ENCODE measurements at regions not wholly inside any gene's neighbourhood (a gene's known extent, or its start where the extent isn't known, plus 50 kb on each side); places are given as distances from the start of the nearest gene placed in this dataset.
"Not testable (repeated sequence)": the region's sequence is repeated elsewhere in the genome, so short reads cannot be mapped to it uniquely, and the experiment has no call there.

GRCh38 chr3:168671091-168671490, 575.4 kb upstream of the GOLIM4 start:
- in situ Hi-C loops (cut with MboI; ENCODE audit: low sequenced_read_pairs) = no loop called here

- in situ Hi-C loops (cut with MboI; ENCODE audit: low sequenced_read_pairs) = not testable (repeated sequence)
These were observed 565.3 kb upstream of the GOLIM4 start for GRCh38 chr3:168660879-168661657.

GRCh38 chr3:168659015-168659414, 563.3 kb upstream of the GOLIM4 start:
- in situ Hi-C loops (cut with MboI; ENCODE audit: low sequenced_read_pairs) = no loop called here

GRCh38 chr3:168655611-168656010, 559.9 kb upstream of the GOLIM4 start:
- in situ Hi-C loops (cut with MboI; ENCODE audit: low sequenced_read_pairs) = no loop called here

GRCh38 chr3:168654700-168655099, 559.0 kb upstream of the GOLIM4 start:
- in situ Hi-C loops (cut with MboI; ENCODE audit: low sequenced_read_pairs) = no loop called here

- in situ Hi-C loops (cut with MboI; ENCODE audit: low sequenced_read_pairs) = no loop called here
These were observed 557.5 kb upstream of the GOLIM4 start for GRCh38 chr3:168653255-168653654.

GRCh38 chr3:168648321-168648720, 552.6 kb upstream of the GOLIM4 start:
- in situ Hi-C loops (cut with MboI; ENCODE audit: low sequenced_read_pairs) = no loop called here

- in situ Hi-C loops (cut with MboI; ENCODE audit: low sequenced_read_pairs) = no loop called here
These were observed 551.9 kb upstream of the GOLIM4 start for GRCh38 chr3:168647582-168647981.

- in situ Hi-C loops (cut with MboI; ENCODE audit: low sequenced_read_pairs) = no loop called here
These were observed 549.5 kb upstream of the GOLIM4 start for GRCh38 chr3:168645180-168645579.

- in situ Hi-C loops (cut with MboI; ENCODE audit: low sequenced_read_pairs) = no loop called here
These were observed 532.8 kb upstream of the GOLIM4 start for GRCh38 chr3:168628549-168628948.

- in situ Hi-C loops (cut with MboI; ENCODE audit: low sequenced_read_pairs) = no loop called here
These were observed 529.8 kb upstream of the GOLIM4 start for GRCh38 chr3:168625477-168625876.

- in situ Hi-C loops (cut with MboI; ENCODE audit: low sequenced_read_pairs) = no loop called here
These were observed 529.2 kb upstream of the GOLIM4 start for GRCh38 chr3:168624892-168625448.

- in situ Hi-C loops (cut with MboI; ENCODE audit: low sequenced_read_pairs) = no loop called here
These were observed 528.5 kb upstream of the GOLIM4 start for GRCh38 chr3:168624195-168624594.

GRCh38 chr3:168622795-168623194, 527.1 kb upstream of the GOLIM4 start:
- in situ Hi-C loops (cut with MboI; ENCODE audit: low sequenced_read_pairs) = no loop called here

- in situ Hi-C loops (cut with MboI; ENCODE audit: low sequenced_read_pairs) = no loop called here
These were observed 525.1 kb upstream of the GOLIM4 start for GRCh38 chr3:168620854-168621253.

GRCh38 chr3:168618827-168619470, 523.2 kb upstream of the GOLIM4 start:
- in situ Hi-C loops (cut with MboI; ENCODE audit: low sequenced_read_pairs) = no loop called here

GRCh38 chr3:168617658-168618057, 521.9 kb upstream of the GOLIM4 start:
- in situ Hi-C loops (cut with MboI; ENCODE audit: low sequenced_read_pairs) = no loop called here

GRCh38 chr3:168616915-168617314, 521.2 kb upstream of the GOLIM4 start:
- in situ Hi-C loops (cut with MboI; ENCODE audit: low sequenced_read_pairs) = no loop called here

- in situ Hi-C loops (cut with MboI; ENCODE audit: low sequenced_read_pairs) = no loop called here
These were observed 519.8 kb upstream of the GOLIM4 start for GRCh38 chr3:168615493-168616020.

GRCh38 chr3:168613151-168613550, 517.4 kb upstream of the GOLIM4 start:
- in situ Hi-C loops (cut with MboI; ENCODE audit: low sequenced_read_pairs) = no loop called here

GRCh38 chr3:168612671-168613070, 516.9 kb upstream of the GOLIM4 start:
- in situ Hi-C loops (cut with MboI; ENCODE audit: low sequenced_read_pairs) = no loop called here

- in situ Hi-C loops (cut with MboI; ENCODE audit: low sequenced_read_pairs) = no loop called here
These were observed 516.1 kb upstream of the GOLIM4 start for GRCh38 chr3:168611826-168612225.
